VCaP (cell line): ENCODE measurements at regions not wholly inside any gene's neighbourhood (a gene's known extent, or its start where the extent isn't known, plus 50 kb on each side); places are given as distances from the start of the nearest gene placed in this dataset.
"Not testable (repeated sequence)": the region's sequence is repeated elsewhere in the genome, so short reads cannot be mapped to it uniquely, and the experiment has no call there.

Experiments
- H3K27ac ChIP-seq: fragments of 450-650 bp; 2 replicates; pipeline ENCODE4 v1.5.1; 2017
- TF ChIP-seq, protein P1 (sequence below): fragments of 450-650 bp; conservative IDR thresholded peaks from 2 replicates; pipeline ENCODE4 v1.5.1; 2017; ENCODE audit warnings: mild to moderate bottlenecking, moderate library complexity

DNA sequence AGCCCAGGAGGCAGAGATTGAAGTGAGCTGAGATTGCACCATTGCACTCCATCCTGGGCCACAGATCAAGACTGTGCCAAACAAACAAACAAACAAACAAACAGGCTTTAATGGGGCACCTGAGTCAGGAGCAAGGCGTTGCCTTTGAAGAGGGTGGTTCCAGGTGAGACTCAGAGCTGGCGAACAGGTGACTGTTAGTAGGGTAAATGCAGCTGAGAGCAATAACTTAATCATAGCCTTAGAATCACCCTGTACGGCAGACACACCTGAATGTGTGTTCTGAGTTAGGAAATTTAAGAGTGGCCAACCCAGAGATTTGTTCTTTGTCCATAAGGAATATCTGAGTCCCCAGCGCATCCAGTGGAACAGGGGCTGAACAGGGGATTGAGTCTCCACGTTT is 440.4 kb downstream of the RPS6KC1 start:
- TF ChIP-seq, protein P1, sequence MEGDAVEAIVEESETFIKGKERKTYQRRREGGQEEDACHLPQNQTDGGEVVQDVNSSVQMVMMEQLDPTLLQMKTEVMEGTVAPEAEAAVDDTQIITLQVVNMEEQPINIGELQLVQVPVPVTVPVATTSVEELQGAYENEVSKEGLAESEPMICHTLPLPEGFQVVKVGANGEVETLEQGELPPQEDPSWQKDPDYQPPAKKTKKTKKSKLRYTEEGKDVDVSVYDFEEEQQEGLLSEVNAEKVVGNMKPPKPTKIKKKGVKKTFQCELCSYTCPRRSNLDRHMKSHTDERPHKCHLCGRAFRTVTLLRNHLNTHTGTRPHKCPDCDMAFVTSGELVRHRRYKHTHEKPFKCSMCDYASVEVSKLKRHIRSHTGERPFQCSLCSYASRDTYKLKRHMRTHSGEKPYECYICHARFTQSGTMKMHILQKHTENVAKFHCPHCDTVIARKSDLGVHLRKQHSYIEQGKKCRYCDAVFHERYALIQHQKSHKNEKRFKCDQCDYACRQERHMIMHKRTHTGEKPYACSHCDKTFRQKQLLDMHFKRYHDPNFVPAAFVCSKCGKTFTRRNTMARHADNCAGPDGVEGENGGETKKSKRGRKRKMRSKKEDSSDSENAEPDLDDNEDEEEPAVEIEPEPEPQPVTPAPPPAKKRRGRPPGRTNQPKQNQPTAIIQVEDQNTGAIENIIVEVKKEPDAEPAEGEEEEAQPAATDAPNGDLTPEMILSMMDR = no peak
- H3K27ac ChIP-seq = no peak overlapping the region

DNA sequence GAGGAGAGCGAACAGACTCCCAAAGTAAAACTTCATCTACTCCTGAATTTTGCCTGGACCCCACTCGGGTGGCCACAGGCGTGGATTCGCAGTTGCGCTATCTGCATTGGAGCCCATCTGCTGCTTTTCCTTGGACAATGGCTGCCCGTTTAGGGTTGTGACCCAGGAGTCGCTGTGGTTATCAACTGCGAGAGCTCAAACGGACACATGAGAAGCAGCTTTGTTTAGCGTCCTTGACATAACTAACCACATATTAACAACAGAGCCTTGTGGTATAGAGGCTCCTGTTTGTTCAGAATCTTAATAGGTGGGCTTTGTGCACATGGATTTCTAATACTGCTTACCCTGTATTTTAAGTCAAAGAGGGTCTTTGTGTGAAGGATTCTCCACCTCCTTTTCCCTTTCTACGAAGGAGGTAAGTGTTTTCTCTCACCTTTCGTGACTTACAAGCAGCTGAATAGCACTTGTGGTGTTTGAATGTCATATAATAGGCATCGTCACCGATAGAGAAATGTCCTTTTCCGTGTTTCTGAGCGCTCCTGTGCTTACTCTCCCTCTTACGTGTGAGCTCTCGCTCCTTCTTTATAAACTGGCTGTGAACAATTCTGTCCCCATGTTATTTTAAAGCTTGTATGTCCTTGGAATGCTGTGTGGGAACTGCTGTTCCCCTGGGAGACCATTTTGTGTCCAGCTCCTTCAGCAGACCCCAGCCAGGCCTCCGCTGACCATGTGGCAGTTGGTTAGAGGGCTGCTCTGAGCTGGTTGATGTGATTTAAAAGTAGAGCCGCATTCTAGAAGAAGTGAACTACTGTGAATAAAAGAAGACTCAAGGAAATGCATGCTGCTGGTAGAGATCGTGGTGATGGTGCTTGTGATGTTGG is 441.4 kb downstream of the RPS6KC1 start:
- no peak overlapping the region for H3K27ac ChIP-seq
- TF ChIP-seq, protein P1 = no peak

- H3K27ac ChIP-seq = no peak overlapping the region
- TF ChIP-seq, protein P1 = no peak
These were observed 448.4 kb downstream of the RPS6KC1 start for GRCh38 chr1:213499444-213499843.

DNA sequence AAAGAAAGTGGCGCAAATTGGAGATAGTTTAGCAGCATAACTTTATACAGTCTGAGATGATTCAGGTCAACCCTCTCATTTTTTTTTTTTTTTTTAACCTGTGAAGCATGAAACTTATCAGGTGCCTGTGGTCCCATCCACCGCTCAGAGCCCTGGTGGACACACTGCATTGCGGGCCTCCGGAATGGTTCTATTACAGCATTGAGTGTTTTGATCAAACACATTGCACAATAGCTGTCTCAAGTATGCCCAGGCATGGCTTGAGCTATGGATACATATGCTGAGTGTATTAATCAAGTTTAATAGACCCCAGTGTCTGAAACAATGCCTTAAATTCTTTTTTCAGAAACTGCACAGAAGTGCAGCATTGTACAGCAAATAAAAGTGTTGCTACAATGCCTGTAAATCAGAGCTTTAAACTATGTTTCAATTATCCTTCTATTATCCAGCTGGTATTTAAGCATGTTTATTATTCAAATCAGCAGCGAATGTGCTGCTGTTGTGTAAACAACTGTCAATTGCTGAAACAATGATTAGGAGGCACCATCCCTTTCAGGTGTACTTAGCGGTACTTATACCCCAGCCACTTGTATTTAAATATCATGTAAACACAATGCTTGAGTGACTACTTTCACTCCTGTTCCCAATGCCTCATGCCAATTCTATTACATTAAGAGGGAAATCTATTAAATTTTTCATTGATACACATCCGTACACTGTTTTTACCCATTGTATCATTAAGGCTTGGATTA is 456.6 kb downstream of the RPS6KC1 start:
- no peak overlapping the region for H3K27ac ChIP-seq
- TF ChIP-seq, protein P1 = no peak

DNA sequence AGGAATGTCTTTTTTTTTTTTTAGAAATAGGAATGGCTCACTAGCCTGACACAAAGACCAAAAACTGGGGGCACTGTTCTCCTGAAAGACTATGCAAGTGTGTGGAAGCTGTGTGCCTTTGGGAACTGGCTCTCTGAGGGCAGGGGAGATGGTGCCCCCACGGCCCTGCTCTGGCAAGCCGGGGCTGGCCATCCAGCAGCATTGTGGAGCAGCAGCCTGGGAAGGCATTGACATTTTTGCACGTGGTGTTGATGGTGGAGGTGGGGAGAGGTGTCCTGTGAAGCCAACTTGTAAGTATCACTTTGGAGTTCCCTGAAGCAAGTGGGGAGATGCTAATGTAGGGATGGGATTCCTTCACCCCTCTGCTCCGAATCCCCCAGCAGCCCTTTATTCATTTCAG is 460.1 kb downstream of the RPS6KC1 start:
- TF ChIP-seq, protein P1 = no peak
- H3K27ac ChIP-seq = no peak overlapping the region

GRCh38 chr1:213512316-213512715 is 461.3 kb downstream of the RPS6KC1 start:
- TF ChIP-seq, protein P1 = no peak
- no peak overlapping the region for H3K27ac ChIP-seq

DNA sequence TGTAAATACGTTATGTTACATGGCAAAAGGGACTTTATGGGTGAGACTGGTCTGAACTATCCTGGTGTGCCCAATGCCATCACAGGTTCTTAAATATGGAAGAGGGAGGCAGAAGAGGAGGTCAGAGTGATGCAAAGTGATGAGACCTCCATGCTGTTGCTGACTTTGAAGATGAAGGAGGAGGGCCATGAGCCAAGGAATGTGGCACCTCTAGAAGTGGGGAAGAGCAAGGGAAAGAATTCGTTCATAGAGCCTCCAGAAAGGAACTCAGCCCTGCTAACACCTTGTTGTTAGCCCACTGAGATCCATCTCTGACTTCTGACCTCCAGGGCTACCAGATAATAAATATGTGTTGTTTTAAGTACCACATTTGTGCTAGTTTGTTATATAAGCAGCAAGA is 462.0 kb downstream of the RPS6KC1 start:
- no peak overlapping the region for H3K27ac ChIP-seq
- TF ChIP-seq, protein P1 = no peak

DNA sequence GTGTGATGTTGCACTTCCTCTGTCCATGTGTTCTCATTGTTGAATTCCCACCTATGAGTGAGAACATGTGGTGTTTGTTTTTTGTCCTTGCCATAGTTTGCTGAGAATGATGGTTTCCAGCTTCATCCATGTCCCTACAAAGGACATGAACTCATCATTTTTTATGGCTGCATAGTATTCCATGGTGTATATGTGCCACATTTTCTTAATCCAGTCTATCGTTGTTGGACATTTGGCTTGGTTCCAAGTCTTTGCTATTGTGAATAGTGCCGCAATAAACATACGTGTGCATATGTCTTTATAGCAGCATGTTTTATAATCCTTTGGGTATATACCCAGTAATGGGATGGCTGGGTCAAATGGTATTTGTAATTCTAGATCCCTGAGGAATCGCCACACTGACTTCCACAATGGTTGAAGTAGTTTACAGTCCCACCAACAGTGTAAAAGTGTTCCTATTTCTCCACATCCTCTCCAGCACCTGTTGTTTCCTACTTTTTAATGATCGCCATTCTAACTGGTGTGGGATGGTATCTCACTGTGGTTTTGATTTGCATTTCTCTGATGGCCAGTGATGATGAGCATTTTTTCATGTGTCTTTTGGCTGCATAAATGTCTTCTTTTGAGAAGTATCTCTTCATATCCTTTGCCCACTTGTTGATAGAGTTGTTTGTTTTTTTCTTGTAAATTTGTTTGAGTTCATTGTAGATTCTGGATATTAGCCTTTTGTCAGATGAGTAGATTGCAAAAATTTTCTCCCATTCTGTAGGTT is 463.6 kb downstream of the RPS6KC1 start:
- H3K27ac ChIP-seq = not testable (repeated sequence)
